OCI-LY1 (cell line): ENCODE measurements at regions not wholly inside any gene's neighbourhood (a gene's known extent, or its start where the extent isn't known, plus 50 kb on each side); places are given as distances from the start of the nearest gene placed in this dataset.

Experiments used
- EZH2 ChIP-seq: fragments of 200-600 bp; sonication (generic), shearing (Covaris generic); IDR thresholded peaks from 2 replicates; pipeline ENCODE4 v1.8.0; 2017; ENCODE audit warnings: borderline replicate concordance, mixed run types, mild to moderate bottlenecking, antibody characterized with exemption, low read length, moderate library complexity, mixed read lengths
- TF ChIP-seq, protein P1 (sequence below): fragments of 200-600 bp; sonication (generic), shearing (Covaris generic); IDR thresholded peaks from 2 replicates; pipeline ENCODE4 v1.5.1; 2017; ENCODE audit warnings: mild to moderate bottlenecking, antibody characterized with exemption, low read length, moderate library complexity, mixed read lengths

GRCh38 chr6:9121549-9121948 is 686.2 kb upstream of the SLC35B3 start:
- TF ChIP-seq, protein P1, sequence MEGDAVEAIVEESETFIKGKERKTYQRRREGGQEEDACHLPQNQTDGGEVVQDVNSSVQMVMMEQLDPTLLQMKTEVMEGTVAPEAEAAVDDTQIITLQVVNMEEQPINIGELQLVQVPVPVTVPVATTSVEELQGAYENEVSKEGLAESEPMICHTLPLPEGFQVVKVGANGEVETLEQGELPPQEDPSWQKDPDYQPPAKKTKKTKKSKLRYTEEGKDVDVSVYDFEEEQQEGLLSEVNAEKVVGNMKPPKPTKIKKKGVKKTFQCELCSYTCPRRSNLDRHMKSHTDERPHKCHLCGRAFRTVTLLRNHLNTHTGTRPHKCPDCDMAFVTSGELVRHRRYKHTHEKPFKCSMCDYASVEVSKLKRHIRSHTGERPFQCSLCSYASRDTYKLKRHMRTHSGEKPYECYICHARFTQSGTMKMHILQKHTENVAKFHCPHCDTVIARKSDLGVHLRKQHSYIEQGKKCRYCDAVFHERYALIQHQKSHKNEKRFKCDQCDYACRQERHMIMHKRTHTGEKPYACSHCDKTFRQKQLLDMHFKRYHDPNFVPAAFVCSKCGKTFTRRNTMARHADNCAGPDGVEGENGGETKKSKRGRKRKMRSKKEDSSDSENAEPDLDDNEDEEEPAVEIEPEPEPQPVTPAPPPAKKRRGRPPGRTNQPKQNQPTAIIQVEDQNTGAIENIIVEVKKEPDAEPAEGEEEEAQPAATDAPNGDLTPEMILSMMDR, result no peak
- no peak for TF ChIP-seq EZH2
